Thoracic aorta (tissue), 2 donors: ENCODE measurements at regions not wholly inside any gene's neighbourhood (a gene's known extent, or its start where the extent isn't known, plus 50 kb on each side); places are given as distances from the start of the nearest gene placed in this dataset.

ENCODE experiments used
- ATAC-seq: fragments of 150-250 bp; one replicate; pipeline ENCODE4 v1.8.0; 2017; ENCODE audit warnings: low read depth; ENCODE audit not compliant: insufficient number of reproducible peaks, low FRiP score
- DNase-seq: peaks from one replicate; pipeline ENCODE4 v3.0.0-alpha.2; 2020; ENCODE audit warnings: low spot score
- H3K27ac ChIP-seq, 2 donors: fragments of 200-600 bp; sonication (generic); 1 replicate in 1 of 2; 2 replicates in 1 of 2; pipeline ENCODE4 v1.5.1; 2016; ENCODE audit warnings: mild to moderate bottlenecking in 2 of 2, moderate library complexity in 2 of 2
- H3K27me3 ChIP-seq: fragments of 200-600 bp; sonication (generic); replicated peaks from 2 replicates; pipeline ENCODE4 v1.6.0; 2016; ENCODE audit warnings: mild to moderate bottlenecking; ENCODE audit not compliant: insufficient read depth
- H3K36me3 ChIP-seq: fragments of 200-600 bp; sonication (generic); one replicate; pipeline ENCODE4 v1.5.1; 2016
- H3K4me1 ChIP-seq, 2 donors: fragments of 200-600 bp; sonication (generic); 1 replicate in 1 of 2; 2 replicates in 1 of 2; pipeline versions ENCODE4 v1.5.1 to v1.6.0; 2016; ENCODE audit warnings: low read depth in 2 of 2, mild to moderate bottlenecking in 1 of 2; ENCODE audit not compliant: control insufficient read depth in 1 of 2
- H3K4me3 ChIP-seq: fragments of 200-600 bp; sonication (generic); 2 replicates; pipeline ENCODE4 v1.5.1; 2016; ENCODE audit warnings: mild to moderate bottlenecking
- H3K9me3 ChIP-seq: fragments of 200-600 bp; sonication (generic); 2 replicates; pipeline ENCODE4 v1.5.1; 2016
- CTCF ChIP-seq: fragments of 200-600 bp; sonication (generic); IDR thresholded peaks from one replicate; pipeline ENCODE4 v1.5.1; 2019; ENCODE audit warnings: antibody characterized with exemption

DNA sequence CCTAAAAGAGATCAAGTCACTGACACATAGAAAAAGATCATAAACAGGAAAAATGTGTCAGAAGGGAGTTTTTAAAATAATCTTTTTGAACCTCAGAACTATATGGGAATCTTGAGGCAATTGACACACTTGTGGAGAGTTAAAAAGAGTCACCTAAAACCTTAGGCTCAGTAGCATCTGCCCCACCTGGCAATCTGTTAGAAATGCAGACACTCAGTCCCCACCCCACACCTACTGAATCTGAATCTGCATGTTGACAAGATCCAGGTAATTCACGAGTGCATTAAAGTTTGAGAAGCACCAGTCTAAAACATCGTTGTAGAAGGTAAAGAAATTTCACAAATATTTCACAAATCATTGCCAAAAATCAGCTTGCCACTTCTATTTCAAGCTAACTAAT lies 388.3 kb downstream of the NR2F1-AS1 start:
- TF ChIP-seq CTCF, result no peak
- ATAC-seq (no peak), DNase-seq (no peak)
- H3K9me3 ChIP-seq, result no peaks in the 10 kb centered on the region
- no peaks in the 10 kb centered on the region for H3K36me3 ChIP-seq
- no peak overlapping the region for H3K27ac ChIP-seq
- H3K4me1 ChIP-seq, result no peaks in the 10 kb centered on the region
- no peaks in the 10 kb centered on the region for H3K27me3 ChIP-seq
- H3K4me3 ChIP-seq, result no peak overlapping the region

DNA sequence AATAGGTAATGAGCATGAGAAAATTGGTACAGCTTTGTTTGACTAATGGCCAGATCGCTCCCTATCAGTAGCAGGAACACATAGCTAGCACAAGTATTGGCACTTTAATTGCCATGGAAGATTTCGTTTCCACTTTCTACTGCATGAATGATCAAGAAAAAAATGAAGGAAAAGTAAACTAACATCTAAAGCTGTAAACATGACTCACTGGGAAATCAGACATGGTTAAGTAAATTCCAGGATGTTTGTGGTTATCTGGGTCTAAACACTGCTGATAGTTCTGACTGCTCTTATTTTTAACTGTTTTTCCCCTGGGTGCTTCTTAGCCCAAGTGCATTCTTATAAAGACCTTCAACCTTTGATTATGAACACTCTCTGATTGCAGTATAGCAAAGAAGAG lies 388.9 kb downstream of the NR2F1-AS1 start:
- Histone ChIP-seq H3K36me3 (no peaks in the 10 kb centered on the region), H3K4me1 (no peaks in the 10 kb centered on the region), H3K27ac (no peak overlapping the region), H3K9me3 (no peaks in the 10 kb centered on the region), H3K27me3 (no peaks in the 10 kb centered on the region), H3K4me3 (no peak overlapping the region)
- no peak for TF ChIP-seq CTCF
- ATAC-seq, result no peak
- DNase-seq, result no peak

GRCh38 chr5:93191035-93191817 lies 389.8 kb downstream of the NR2F1-AS1 start:
- H3K36me3 ChIP-seq, result no peaks in the 10 kb centered on the region
- H3K9me3 ChIP-seq, result no peaks in the 10 kb centered on the region
- no peak for TF ChIP-seq CTCF
- no peaks in the 10 kb centered on the region for H3K27me3 ChIP-seq
- DNase-seq, result no peak
- H3K27ac ChIP-seq, result no peak overlapping the region
- no peaks in the 10 kb centered on the region for H3K4me1 ChIP-seq
- H3K4me3 ChIP-seq, result no peak overlapping the region
- no peak for ATAC-seq

DNA sequence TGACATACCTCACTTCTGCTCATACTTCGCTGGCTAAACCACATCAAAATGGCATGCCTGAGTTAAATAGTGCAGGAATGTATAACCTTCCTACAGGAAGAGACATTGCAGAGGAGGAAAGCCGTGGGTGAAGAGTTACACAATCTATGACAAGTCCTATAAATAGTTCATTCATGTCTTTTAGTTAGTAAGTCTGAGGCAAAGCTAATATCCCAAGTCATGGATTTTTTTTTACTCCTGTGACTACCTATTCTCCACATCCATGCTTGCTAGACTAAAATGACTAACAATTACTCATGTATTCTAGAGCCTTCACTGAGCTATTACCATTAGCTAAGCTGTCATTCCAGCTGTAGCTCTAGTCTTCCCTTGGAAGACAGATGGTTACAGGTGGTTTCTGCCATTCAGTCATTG lies 391.3 kb downstream of the NR2F1-AS1 start:
- H3K27ac ChIP-seq, result no peak overlapping the region
- H3K36me3 ChIP-seq, result no peaks in the 10 kb centered on the region
- no peak for DNase-seq
- no peaks in the 10 kb centered on the region for H3K9me3 ChIP-seq
- H3K27me3 ChIP-seq, result no peaks in the 10 kb centered on the region
- no peaks in the 10 kb centered on the region for H3K4me1 ChIP-seq
- no peak for ATAC-seq
- no peak for TF ChIP-seq CTCF
- H3K4me3 ChIP-seq, result no peak overlapping the region

GRCh38 chr5:93188876-93189485 lies 392.0 kb downstream of the NR2F1-AS1 start:
- Histone ChIP-seq H3K4me1 (no peaks in the 10 kb centered on the region), H3K27me3 (no peaks in the 10 kb centered on the region), H3K36me3 (no peaks in the 10 kb centered on the region), H3K27ac (no peak overlapping the region), H3K4me3 (no peak overlapping the region), H3K9me3 (no peaks in the 10 kb centered on the region)
- no peak for TF ChIP-seq CTCF
- ATAC-seq (no peak), DNase-seq (no peak)
